Ascending aorta (tissue), 2 donors: ENCODE measurements at regions not wholly inside any gene's neighbourhood (a gene's known extent, or its start where the extent isn't known, plus 50 kb on each side); places are given as distances from the start of the nearest gene placed in this dataset.

ENCODE experiments used
- DNase-seq, 2 donors: peaks; one replicate each; pipeline ENCODE4 v3.0.0-alpha.2; 2019; ENCODE audit warnings: low spot score in 2 of 2
- H3K27ac ChIP-seq, 2 donors: fragments of 200-600 bp; sonication (generic); one replicate each; pipeline ENCODE4 v1.5.1; 2016 to 2017; ENCODE audit warnings: mild to moderate bottlenecking in 1 of 2
- H3K27me3 ChIP-seq: fragments of 200-600 bp; sonication (generic); one replicate; pipeline ENCODE4 v1.5.1; 2017
- H3K36me3 ChIP-seq, 2 donors: fragments of 200-600 bp; sonication (generic); one replicate each; pipeline ENCODE4 v1.5.1; 2016
- H3K4me1 ChIP-seq, 2 donors: fragments of 200-600 bp; sonication (generic); one replicate each; pipeline ENCODE4 v1.5.1; 2016 to 2017; ENCODE audit warnings: mild to moderate bottlenecking in 1 of 2
- H3K4me3 ChIP-seq, 2 donors: fragments of 200-600 bp; sonication (generic); one replicate each; pipeline ENCODE4 v1.5.1; 2016 to 2017; ENCODE audit warnings: mild to moderate bottlenecking in 1 of 2
- H3K9me3 ChIP-seq, 2 donors: fragments of 200-600 bp; sonication (generic); one replicate each; pipeline ENCODE4 v1.5.1; 2016
- CTCF ChIP-seq, 3 experiments: fragments of 200-600 bp in 2 of 3; fragments of 450-650 bp in 1 of 3; sonication (generic) in 2 of 3; IDR thresholded peaks; one replicate each; pipeline ENCODE4 v1.5.1; 2016 to 2019; ENCODE audit warnings: antibody characterized with exemption in 3 of 3, mild to moderate bottlenecking in 1 of 3, moderate library complexity in 1 of 3
- intact Hi-C: fragments of 100-400 bp; cut with DNase I; formaldehyde crosslinking; loops from one replicate; pipeline ENCODE4 v1.15.1; 2023

DNA sequence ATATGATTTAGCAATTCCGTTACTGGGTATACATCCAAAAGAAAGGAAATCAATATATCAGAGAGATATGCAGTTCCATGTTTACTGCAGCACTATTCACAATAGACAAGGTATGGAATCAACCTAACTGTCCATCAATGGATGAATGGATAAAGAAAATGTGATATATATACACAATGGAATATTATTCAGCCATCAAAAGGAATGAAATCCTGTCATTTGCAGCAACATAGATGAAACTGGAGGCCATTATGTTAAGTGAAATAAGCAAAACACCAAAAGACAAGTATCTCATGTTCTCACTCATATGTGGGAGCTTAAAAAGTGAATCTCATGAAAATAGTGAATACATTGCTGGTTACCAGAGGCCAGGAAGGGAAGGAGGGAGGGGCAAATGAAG lies 390.8 kb downstream of the ZFHX3 start:
- no peak for TF ChIP-seq CTCF (IDR thresholded peaks at IDR 0.05)
- intact Hi-C loops, result no loop called here
- Histone ChIP-seq H3K36me3 (no peaks in the 10 kb centered on the region), H3K27ac (no peak overlapping the region), H3K4me1 (no peaks in the 10 kb centered on the region), H3K9me3 (no peaks in the 10 kb centered on the region), H3K4me3 (no peak overlapping the region), H3K27me3 (no peaks in the 10 kb centered on the region)
- no peak for DNase-seq

DNA sequence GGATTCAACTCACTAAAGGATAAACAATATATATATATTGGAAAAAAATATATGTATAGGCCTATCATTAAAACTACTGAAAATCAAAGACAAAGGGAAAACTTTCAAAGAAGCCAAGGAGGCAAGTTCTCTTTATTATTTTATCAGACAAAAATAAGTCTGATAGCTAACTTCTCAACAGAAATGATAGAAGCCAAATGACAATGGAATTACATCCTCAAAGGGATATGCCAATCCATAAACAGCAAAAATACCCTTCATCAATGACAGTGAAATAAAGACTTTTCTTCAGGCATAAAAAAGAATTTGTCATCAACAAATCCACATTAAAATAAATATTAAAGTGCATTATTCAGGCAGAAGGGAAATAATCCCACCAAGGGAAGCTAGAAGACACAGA lies 393.4 kb downstream of the ZFHX3 start:
- TF ChIP-seq CTCF (IDR thresholded peaks at IDR 0.05), result no peak
- peaks cover 0 to 3% of the 10 kb centered on the region in 2 donors for H3K9me3 ChIP-seq
- no peaks in the 10 kb centered on the region for H3K27me3 ChIP-seq
- intact Hi-C loops, result no loop called here
- H3K36me3 ChIP-seq, result no peaks in the 10 kb centered on the region
- H3K4me3 ChIP-seq, result no peak overlapping the region
- no peak overlapping the region for H3K27ac ChIP-seq
- H3K4me1 ChIP-seq, result no peaks in the 10 kb centered on the region
- DNase-seq, result no peak

GRCh38 chr16:72649254-72649944 lies 398.5 kb downstream of the ZFHX3 start:
- no peak for TF ChIP-seq CTCF (IDR thresholded peaks at IDR 0.05)
- peaks cover 0 to 3% of the 10 kb centered on the region in 2 donors for H3K9me3 ChIP-seq
- H3K27ac ChIP-seq, result no peak overlapping the region
- no peaks in the 10 kb centered on the region for H3K36me3 ChIP-seq
- no peaks in the 10 kb centered on the region for H3K27me3 ChIP-seq
- H3K4me3 ChIP-seq, result no peak overlapping the region
- intact Hi-C loops, result no loop called here
- no peaks in the 10 kb centered on the region for H3K4me1 ChIP-seq
- DNase-seq, result no peak

GRCh38 chr16:72646615-72647014 lies 401.3 kb downstream of the ZFHX3 start:
- Histone ChIP-seq H3K9me3 (peaks cover 0 to 3% of the 10 kb centered on the region in 2 donors), H3K4me3 (no peak overlapping the region), H3K27me3 (no peaks in the 10 kb centered on the region), H3K4me1 (no peaks in the 10 kb centered on the region), H3K36me3 (no peaks in the 10 kb centered on the region), H3K27ac (no peak overlapping the region)
- TF ChIP-seq CTCF (IDR thresholded peaks at IDR 0.05), result no peak
- intact Hi-C loops, result no loop called here
- no peak for DNase-seq

- no peak for TF ChIP-seq CTCF (IDR thresholded peaks at IDR 0.05)
- DNase-seq, result no peak
- Histone ChIP-seq H3K27me3 (no peaks in the 10 kb centered on the region), H3K27ac (no peak overlapping the region), H3K9me3 (peaks cover 0 to 3% of the 10 kb centered on the region in 2 donors), H3K4me1 (no peaks in the 10 kb centered on the region), H3K4me3 (no peak overlapping the region), H3K36me3 (no peaks in the 10 kb centered on the region)
- intact Hi-C loops, result no loop called here
Observed at GRCh38 chr16:72645538-72645937, 402.4 kb downstream of the ZFHX3 start.

DNA sequence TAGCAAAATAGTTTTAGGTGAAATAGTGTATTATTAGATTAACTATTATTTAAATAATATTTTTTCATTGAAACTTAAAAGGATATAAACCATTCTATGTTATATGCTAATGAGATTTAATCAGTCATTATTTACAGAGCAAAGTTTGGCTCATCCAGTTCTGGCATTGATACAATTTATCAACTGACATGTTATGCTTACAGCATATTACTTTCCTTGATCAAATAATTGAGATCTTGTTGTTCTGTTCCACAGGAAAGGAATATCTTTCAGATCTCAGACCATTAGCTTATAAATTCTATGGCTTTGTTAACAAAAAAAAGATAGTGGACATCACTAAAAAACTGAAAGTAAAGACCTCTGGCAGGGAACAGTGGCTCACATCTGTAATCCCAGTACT lies 403.0 kb downstream of the ZFHX3 start:
- H3K9me3 ChIP-seq, result peaks cover 1 to 3% of the 10 kb centered on the region in 2 donors
- H3K4me1 ChIP-seq, result no peaks in the 10 kb centered on the region
- H3K4me3 ChIP-seq, result no peak overlapping the region
- H3K36me3 ChIP-seq, result no peaks in the 10 kb centered on the region
- intact Hi-C loops, result no loop called here
- H3K27ac ChIP-seq, result no peak overlapping the region
- DNase-seq, result no peak
- no peak for TF ChIP-seq CTCF (IDR thresholded peaks at IDR 0.05)
- no peaks in the 10 kb centered on the region for H3K27me3 ChIP-seq
